K562 (cell line): ENCODE measurements at regions not wholly inside any gene's neighbourhood (a gene's known extent, or its start where the extent isn't known, plus 50 kb on each side); places are given as distances from the start of the nearest gene placed in this dataset.

Source experiments
- ATAC-seq: fragments of 200-7000 bp; cut with Tn5 transposase; 3 replicates; pipeline ENCODE4 v1.9.1; 2020; ENCODE audit warnings: moderate library complexity
- BruUV-seq: library from RNA; stranded (reverse); fragments of 400-500 nt; replicated peaks from 2 replicates; lab custom pipeline; 2021; lab: Mats Ljungman, UMichigan
- CTCF ChIA-PET: fragments of 300-600 bp; formaldehyde crosslinking; extraction: SDS; loops from one replicate; lab custom pipeline; 2021; ENCODE audit warnings: low intra/inter-chr PET ratio; lab: Yijun Ruan, JAX
- POLR2A ChIA-PET: fragments of 300-600, 350-650 bp; sonication (Branson Sonifier 250); formaldehyde crosslinking; extraction: SDS; loops from one replicate; lab custom pipeline; 2021; ENCODE audit warnings: antibody characterized with exemption, inconsistent platforms; lab: Yijun Ruan, JAX
- DNase-seq, 4 experiments: peaks; one replicate each; pipeline versions ENCODE4 v3.0.0 to v3.0.0-alpha.2; 2011 to 2018; ENCODE audit warnings: low spot score in 3 of 4, mixed read lengths in 3 of 4; ENCODE audit errors: extremely low read depth in 1 of 4
- FAIRE-seq: peaks from 2 replicates; lab custom pipeline; 2011; peaks lifted over from hg19 to GRCh38; lab: Jason Lieb, UNC
- H2AFZ ChIP-seq: 2 replicates; pipeline ENCODE4 v1.6.0; 2011; ENCODE audit warnings: low read depth, low read length, control low read depth, inconsistent platforms
- H3K27ac ChIP-seq: fragments of 200-600 bp; 3 replicates; pipeline ENCODE4 v1.8.0; 2011; ENCODE audit warnings: low read depth, mild to moderate bottlenecking, control low read depth, inconsistent platforms, low read length, moderate library complexity, mixed read lengths; ENCODE audit errors: extremely low read depth
- H3K27me3 ChIP-seq, 2 experiments: fragments of 300-600 bp in 1 of 2; 2 replicates in 1 of 2; 3 replicates in 1 of 2; pipeline versions ENCODE4 v1.6.0 to v1.8.0; 2011; ENCODE audit warnings: inconsistent platforms in 2 of 2, low read length in 2 of 2, mild to moderate bottlenecking in 1 of 2, mixed read lengths in 1 of 2, moderate library complexity in 1 of 2; ENCODE audit not compliant: control insufficient read depth in 2 of 2, insufficient read depth in 2 of 2
- H3K36me3 ChIP-seq: fragments of 300-600 bp; 3 replicates; pipeline ENCODE4 v1.8.0; 2011; ENCODE audit warnings: mild to moderate bottlenecking, low read length, inconsistent platforms; ENCODE audit not compliant: control insufficient read depth, insufficient read depth
- H3K4me1 ChIP-seq, 2 experiments: fragments of 200-600 bp in 1 of 2; replicated peaks in 1 of 2; 2 replicates in 1 of 2; 3 replicates in 1 of 2; pipeline versions ENCODE4 v1.5.1 to v1.8.0; 2011; ENCODE audit warnings: inconsistent platforms in 2 of 2, low read length in 2 of 2, mild to moderate bottlenecking in 1 of 2, mixed read lengths in 1 of 2, moderate library complexity in 1 of 2; ENCODE audit not compliant: control insufficient read depth in 2 of 2, insufficient read depth in 2 of 2
- H3K4me2 ChIP-seq: 2 replicates; pipeline ENCODE4 v1.6.1; 2011; ENCODE audit warnings: low read length, control low read depth, inconsistent platforms, mixed read lengths; ENCODE audit not compliant: insufficient read depth
- H3K4me3 ChIP-seq: fragments of 200-600 bp; sonication (generic), shearing (Covaris generic); 2 replicates; pipeline ENCODE4 v1.5.1; 2016; ENCODE audit warnings: control low read depth, inconsistent platforms
- H3K79me2 ChIP-seq: fragments of 200-600 bp; 3 replicates; pipeline ENCODE4 v1.8.0; 2011; ENCODE audit warnings: low read length, inconsistent platforms; ENCODE audit not compliant: control insufficient read depth, insufficient read depth
- H3K9ac ChIP-seq, 2 experiments: 2 replicates each; pipeline versions ENCODE4 v1.6.0 to v1.6.1; 2011; ENCODE audit warnings: low read depth in 2 of 2, low read length in 2 of 2, control low read depth in 1 of 2, inconsistent platforms in 1 of 2, mild to moderate bottlenecking in 1 of 2, mixed read lengths in 1 of 2; ENCODE audit not compliant: insufficient read depth in 1 of 2
- H3K9me1 ChIP-seq: one replicate; pipeline ENCODE4 v1.6.0; 2011; ENCODE audit warnings: inconsistent platforms, mild to moderate bottlenecking, low read length, moderate library complexity; ENCODE audit not compliant: control insufficient read depth, insufficient read depth
- H3K9me3 ChIP-seq: replicated peaks from 2 replicates; pipeline ENCODE4 v1.5.1; 2011; ENCODE audit warnings: low read depth, low read length, inconsistent platforms; ENCODE audit not compliant: control insufficient read depth, insufficient read depth
- H4K20me1 ChIP-seq: replicated peaks from 2 replicates; pipeline ENCODE4 v1.6.1; 2011; ENCODE audit warnings: low read length, inconsistent platforms, mixed read lengths; ENCODE audit not compliant: control insufficient read depth, insufficient read depth
- BDP1 ChIP-seq: IDR thresholded peaks from 3 replicates; pipeline ENCODE4 v1.6.1; 2011; ENCODE audit not compliant: insufficient read length, insufficient read depth
- CBX2 ChIP-seq: fragments of 200-600 bp; sonication (generic); IDR thresholded peaks from one replicate; pipeline ENCODE4 v1.6.1; 2012; ENCODE audit warnings: mild to moderate bottlenecking, low read length, inconsistent platforms; ENCODE audit not compliant: insufficient read depth, poor library complexity, severe bottlenecking
- CREB3L1 ChIP-seq: fragments of 450-650 bp; IDR thresholded peaks from 2 replicates; pipeline ENCODE4 v1.6.1; 2014; ENCODE audit warnings: low read depth, mild to moderate bottlenecking, moderate library complexity, borderline replicate concordance
- IRF2 ChIP-seq: sonication (generic); formaldehyde crosslinking; IDR thresholded peaks from 2 replicates; pipeline ENCODE4 v1.8.1; 2022; ENCODE audit warnings: mild to moderate bottlenecking, missing genetic modification reagents
- KAT7 ChIP-seq: sonication (generic); formaldehyde crosslinking; IDR thresholded peaks from 2 replicates; pipeline ENCODE4 v1.8.0; 2022; ENCODE audit warnings: missing genetic modification reagents, mild to moderate bottlenecking, borderline replicate concordance
- NCOR1 ChIP-seq: fragments of 450-650 bp; IDR thresholded peaks from 2 replicates; pipeline ENCODE4 v1.6.1; 2016; ENCODE audit warnings: mild to moderate bottlenecking, moderate library complexity
- NFYB ChIP-seq: IDR thresholded peaks from 2 replicates; pipeline ENCODE4 v1.6.1; 2011; ENCODE audit warnings: mild to moderate bottlenecking, moderate library complexity; ENCODE audit not compliant: insufficient read length; ENCODE audit errors: extremely low read depth
- PPARD ChIP-seq: fragments of 250-450 bp; sonication (Bioruptor Pico); IDR thresholded peaks from 2 replicates; pipeline ENCODE4 v1.8.0; 2022; ENCODE audit warnings: inconsistent platforms, mild to moderate bottlenecking, moderate library complexity
- RBM14 ChIP-seq: fragments of 200-400 bp; formaldehyde crosslinking; IDR thresholded peaks from 2 replicates; pipeline ENCODE4 v1.6.1; 2018; ENCODE audit warnings: low read depth, mild to moderate bottlenecking, low read length, moderate library complexity, borderline replicate concordance; ENCODE audit not compliant: insufficient read depth
- SMARCB1 ChIP-seq: IDR thresholded peaks from 2 replicates; pipeline ENCODE4 v1.6.1; 2011; ENCODE audit warnings: improper control_type of control experiment, low read depth; ENCODE audit not compliant: insufficient read length
- ZNF3 ChIP-seq: fragments of 250-450 bp; sonication (Bioruptor Pico); IDR thresholded peaks from 2 replicates; pipeline ENCODE4 v1.5.0; 2021; ENCODE audit warnings: mild to moderate bottlenecking, moderate library complexity
- in situ Hi-C: fragments of 300-500 bp; cut with MboI; formaldehyde crosslinking; loops from 4 replicates; pipeline ENCODE4 v1.15.0; 2018; ENCODE audit warnings: inconsistent platforms, mixed read lengths
- intact Hi-C: fragments of 100-400 bp; cut with micrococcal nuclease; formaldehyde crosslinking; loops from 2 replicates; pipeline ENCODE4 v1.14.2; 2022

GRCh38 chr6:92715991-92716390 is 703.4 kb downstream of the EPHA7 start (continued):
- no peak for TF ChIP-seq NFYB
- no peak for TF ChIP-seq BDP1

GRCh38 chr6:92714346-92714745 is 705.0 kb downstream of the EPHA7 start:
- FAIRE-seq = no peak
- H3K27me3 ChIP-seq = no peaks in the 10 kb centered on the region
- TF ChIP-seq KAT7 (CRISPR knock-in tag) = no peak
- no peak for TF ChIP-seq PPARD (CRISPR knock-in tag)
- no peak for TF ChIP-seq CREB3L1
- TF ChIP-seq SMARCB1 = no peak
- TF ChIP-seq RBM14 = no peak
- TF ChIP-seq IRF2 (CRISPR knock-in tag) = no peak
- no peak for TF ChIP-seq ZNF3 (CRISPR knock-in tag)
- no peak for TF ChIP-seq NCOR1
- TF ChIP-seq CBX2 = no peak
- TF ChIP-seq, all 486 proteins: peak for 0
- Histone ChIP-seq H2AFZ (no peak overlapping the region), H3K27ac (no peak overlapping the region), H3K9me1 (no peaks in the 10 kb centered on the region), H3K4me1 (no peaks in the 10 kb centered on the region), H3K79me2 (no peaks in the 10 kb centered on the region), H3K9me3 (no peaks in the 10 kb centered on the region; the same call in 1 of the 2 replicates), H3K9ac (no peak overlapping the region), H4K20me1 (no peaks in the 10 kb centered on the region), H3K4me2 (no peak overlapping the region), H3K36me3 (no peaks in the 10 kb centered on the region), H3K4me3 (no peak overlapping the region)
- DNase-seq (no peak), ATAC-seq (no peak)
- intact Hi-C loops (no loop called here), in situ Hi-C loops (no loop called here)
- BruUV-seq = no TSS peak
- ChIA-PET POLR2A (no interaction called here), CTCF (no interaction called here)
